ENCODE measurements at regions not wholly inside any gene's neighbourhood (a gene's known extent, or its start where the extent isn't known, plus 50 kb on each side); places are given as distances from the start of the nearest gene placed in this dataset.

- TF ChIP-seq E2F1 (CRISPR knock-in tag; IDR thresholded peaks at IDR 0.05), result no peak
Observed at GRCh38 chr3:30294241-30294667, 312.1 kb upstream of the TGFBR2 start (continued).

GRCh38 chr3:30297112-30297511 lies 309.3 kb upstream of the TGFBR2 start:
- ATAC-seq, result no peak
- TF ChIP-seq ZNF425 (CRISPR knock-in tag; conservative IDR thresholded peaks at IDR 0.05) (no peak), TEAD1 (CRISPR knock-in tag; IDR thresholded peaks at IDR 0.05) (no peak), AFF4 (CRISPR knock-in tag; IDR thresholded peaks at IDR 0.05; ENCODE audit: borderline replicate concordance) (no peak), GTF2I (CRISPR knock-in tag; conservative IDR thresholded peaks at IDR 0.05) (no peak)
- ChIA-PET POLR2A (no interaction called here), CTCF (no interaction called here)
- no peaks in the 10 kb centered on the region for H3K36me3 Mint-ChIP-seq
- peaks cover 26% of the 10 kb centered on the region for H3K4me1 Mint-ChIP-seq
- no peaks in the 10 kb centered on the region for H3K9me3 Mint-ChIP-seq
- H3K4me3 Mint-ChIP-seq, result no peak overlapping the region
- H3K27me3 Mint-ChIP-seq (ENCODE audit: low read depth), result no peaks in the 10 kb centered on the region
- H3K27ac Mint-ChIP-seq, result no peak overlapping the region
- DNase-seq (ENCODE audit: low spot score), result no peak

- ChIA-PET POLR2A (no interaction called here), CTCF (no interaction called here)
- Mint-ChIP-seq H3K4me1 (peaks cover 14% of the 10 kb centered on the region), H3K9me3 (peaks cover 12% of the 10 kb centered on the region), H3K36me3 (peaks cover 10% of the 10 kb centered on the region), H3K27me3 (ENCODE audit: low read depth) (peaks cover 3% of the 10 kb centered on the region; the same call in 1 of the 2 replicates), H3K4me3 (no peak overlapping the region), H3K27ac (no peak overlapping the region)
- DNase-seq (ENCODE audit: low spot score) (no peak), ATAC-seq (no peak)
- TF ChIP-seq ZNF317 (CRISPR knock-in tag; IDR thresholded peaks at IDR 0.05; ENCODE audit: borderline replicate concordance, low read depth) (no peak), NR1H2 (CRISPR knock-in tag; IDR thresholded peaks at IDR 0.05) (no peak), OVOL2 (CRISPR knock-in tag; IDR thresholded peaks at IDR 0.05; ENCODE audit: borderline replicate concordance) (no peak), SMAD3 (CRISPR knock-in tag; IDR thresholded peaks at IDR 0.05; ENCODE audit: borderline replicate concordance) (no peak), STAT6 (CRISPR knock-in tag; conservative IDR thresholded peaks at IDR 0.05; ENCODE audit: low read depth) (no peak), SOX15 (CRISPR knock-in tag; IDR thresholded peaks at IDR 0.05) (no peak), ZNF416 (CRISPR knock-in tag; IDR thresholded peaks at IDR 0.05) (no peak), IRF2 (CRISPR knock-in tag; IDR thresholded peaks at IDR 0.05; ENCODE audit: borderline replicate concordance, low read depth) (no peak), SMAD4 (CRISPR knock-in tag; IDR thresholded peaks at IDR 0.05) (no peak), FOXJ3 (CRISPR knock-in tag; IDR thresholded peaks at IDR 0.05; ENCODE audit: borderline replicate concordance) (no peak), CREB1 (CRISPR knock-in tag; IDR thresholded peaks at IDR 0.05) (no peak), USF2 (CRISPR knock-in tag; IDR thresholded peaks at IDR 0.05) (no peak), ELF4 (CRISPR knock-in tag; IDR thresholded peaks at IDR 0.05; ENCODE audit: low read depth) (no peak), E2F1 (CRISPR knock-in tag; IDR thresholded peaks at IDR 0.05) (no peak), CREM (CRISPR knock-in tag; IDR thresholded peaks at IDR 0.05) (no peak), ZNF219 (CRISPR knock-in tag; IDR thresholded peaks at IDR 0.05; ENCODE audit: borderline replicate concordance) (no peak), NFYB (CRISPR knock-in tag; conservative IDR thresholded peaks at IDR 0.05; ENCODE audit: low read depth) (no peak), ZNF232 (CRISPR knock-in tag; IDR thresholded peaks at IDR 0.05) (no peak)
Observed at GRCh38 chr3:30299674-30300385, 306.6 kb upstream of the TGFBR2 start.
